Activated naive CD4-positive, alpha-beta T cell treated with anti-CD3 and anti-CD28 coated beads, Interleukin-2, amount 50 U/mL, for 16 hours (primary cell): ENCODE measurements at regions not wholly inside any gene's neighbourhood (a gene's known extent, or its start where the extent isn't known, plus 50 kb on each side); places are given as distances from the start of the nearest gene placed in this dataset.

Experiments used
- DNase-seq: peaks from one replicate; pipeline ENCODE4 v3.0.0-alpha.2; 2020

- DNase-seq = no peak
These were observed 189.5 kb downstream of the REEP3 start for GRCh38 chr10:63710703-63711102.

- DNase-seq = no peak
These were observed 190.2 kb downstream of the REEP3 start for GRCh38 chr10:63711361-63711760.

GRCh38 chr10:63711867-63712716 lies 190.9 kb downstream of the REEP3 start:
- DNase-seq = no peak

- DNase-seq = no peak
These were observed 191.5 kb downstream of the REEP3 start for GRCh38 chr10:63712717-63713115.

GRCh38 chr10:63713191-63714144 lies 192.3 kb downstream of the REEP3 start:
- no peak for DNase-seq

- no peak for DNase-seq
These were observed 194.9 kb downstream of the REEP3 start for GRCh38 chr10:63716016-63716580.

- no peak for DNase-seq
These were observed 196.0 kb downstream of the REEP3 start for GRCh38 chr10:63717027-63717715.

GRCh38 chr10:63718006-63718405 lies 196.8 kb downstream of the REEP3 start:
- DNase-seq = no peak

GRCh38 chr10:63718421-63718820 lies 197.2 kb downstream of the REEP3 start:
- DNase-seq = no peak

GRCh38 chr10:63719226-63719856 lies 198.1 kb downstream of the REEP3 start:
- DNase-seq = no peak

- DNase-seq = peak; percentile 46
These were observed 198.9 kb downstream of the REEP3 start for GRCh38 chr10:63720072-63720537.

- DNase-seq = no peak
These were observed 199.5 kb downstream of the REEP3 start for GRCh38 chr10:63720676-63721075.

GRCh38 chr10:63722537-63722936 lies 201.3 kb downstream of the REEP3 start:
- DNase-seq = no peak

GRCh38 chr10:63723320-63723719 lies 202.1 kb downstream of the REEP3 start:
- DNase-seq = no peak

- DNase-seq = no peak
These were observed 202.5 kb downstream of the REEP3 start for GRCh38 chr10:63723741-63724140.

- no peak for DNase-seq
These were observed 203.7 kb downstream of the REEP3 start for GRCh38 chr10:63724922-63725321.

- DNase-seq = no peak
These were observed 205.7 kb downstream of the REEP3 start for GRCh38 chr10:63726867-63727266.

- no peak for DNase-seq
These were observed 206.4 kb downstream of the REEP3 start for GRCh38 chr10:63727636-63728035.

GRCh38 chr10:63735305-63735704 lies 214.1 kb downstream of the REEP3 start:
- DNase-seq = no peak

GRCh38 chr10:63738410-63738809 lies 217.2 kb downstream of the REEP3 start:
- no peak for DNase-seq

- no peak for DNase-seq
These were observed 223.1 kb downstream of the REEP3 start for GRCh38 chr10:63744060-63744941.
